ENCODE measurements at regions not wholly inside any gene's neighbourhood (a gene's known extent, or its start where the extent isn't known, plus 50 kb on each side); places are given as distances from the start of the nearest gene placed in this dataset.

- Histone ChIP-seq H3K4me3 (ENCODE audit: low read depth, low read length) (no peak overlapping the region), H3K4me1 (ENCODE audit: control insufficient read depth, insufficient read depth, low read length) (no peaks in the 10 kb centered on the region; the same call in 1 of the 2 replicates), H3K9me3 (ENCODE audit: control insufficient read depth, insufficient read depth, low read depth, low read length) (no peaks in the 10 kb centered on the region), H3K36me3 (ENCODE audit: control insufficient read depth in 2 of 2, insufficient read depth in 1 of 2, low read length in 2 of 2) (no peaks in the 10 kb centered on the region), H3K27ac (ENCODE audit: extremely low read depth, low read depth, low read length) (no peak overlapping the region)
- ChIA-PET CTCF (no interaction called here), POLR2A (no interaction called here)
- TF ChIP-seq BCL11B (tag by site-specific recombination; IDR thresholded peaks at IDR 0.05; ENCODE audit: low read depth) (no peak), ZBTB49 (tag by site-specific recombination; IDR thresholded peaks at IDR 0.05; ENCODE audit: low read depth) (no peak), MYNN (tag by site-specific recombination; IDR thresholded peaks at IDR 0.05; ENCODE audit: borderline replicate concordance) (no peak), ZNF777 (tag by site-specific recombination; IDR thresholded peaks at IDR 0.05; ENCODE audit: borderline replicate concordance) (no peak)
- TF ChIP-seq, protein P1, sequence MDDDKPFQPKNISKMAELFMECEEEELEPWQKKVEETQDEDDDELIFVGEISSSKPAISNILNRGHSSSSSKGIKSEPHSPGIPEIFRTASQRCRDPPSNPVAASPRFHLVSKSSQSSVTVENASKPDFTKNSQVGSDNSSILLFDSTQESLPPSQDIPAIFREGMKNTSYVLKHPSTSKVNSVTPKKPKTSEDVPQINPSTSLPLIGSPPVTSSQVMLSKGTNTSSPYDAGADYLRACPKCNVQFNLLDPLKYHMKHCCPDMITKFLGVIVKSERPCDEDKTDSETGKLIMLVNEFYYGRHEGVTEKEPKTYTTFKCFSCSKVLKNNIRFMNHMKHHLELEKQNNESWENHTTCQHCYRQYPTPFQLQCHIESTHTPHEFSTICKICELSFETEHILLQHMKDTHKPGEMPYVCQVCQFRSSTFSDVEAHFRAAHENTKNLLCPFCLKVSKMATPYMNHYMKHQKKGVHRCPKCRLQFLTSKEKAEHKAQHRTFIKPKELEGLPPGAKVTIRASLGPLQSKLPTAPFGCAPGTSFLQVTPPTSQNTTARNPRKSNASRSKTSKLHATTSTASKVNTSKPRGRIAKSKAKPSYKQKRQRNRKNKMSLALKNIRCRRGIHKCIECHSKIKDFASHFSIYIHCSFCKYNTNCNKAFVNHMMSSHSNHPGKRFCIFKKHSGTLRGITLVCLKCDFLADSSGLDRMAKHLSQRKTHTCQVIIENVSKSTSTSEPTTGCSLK (tag by site-specific recombination; IDR thresholded peaks at IDR 0.05) = no peak
Measured at GRCh38 chr22:49671331-49672013, 156.2 kb downstream of the BRD1 start.

DNA sequence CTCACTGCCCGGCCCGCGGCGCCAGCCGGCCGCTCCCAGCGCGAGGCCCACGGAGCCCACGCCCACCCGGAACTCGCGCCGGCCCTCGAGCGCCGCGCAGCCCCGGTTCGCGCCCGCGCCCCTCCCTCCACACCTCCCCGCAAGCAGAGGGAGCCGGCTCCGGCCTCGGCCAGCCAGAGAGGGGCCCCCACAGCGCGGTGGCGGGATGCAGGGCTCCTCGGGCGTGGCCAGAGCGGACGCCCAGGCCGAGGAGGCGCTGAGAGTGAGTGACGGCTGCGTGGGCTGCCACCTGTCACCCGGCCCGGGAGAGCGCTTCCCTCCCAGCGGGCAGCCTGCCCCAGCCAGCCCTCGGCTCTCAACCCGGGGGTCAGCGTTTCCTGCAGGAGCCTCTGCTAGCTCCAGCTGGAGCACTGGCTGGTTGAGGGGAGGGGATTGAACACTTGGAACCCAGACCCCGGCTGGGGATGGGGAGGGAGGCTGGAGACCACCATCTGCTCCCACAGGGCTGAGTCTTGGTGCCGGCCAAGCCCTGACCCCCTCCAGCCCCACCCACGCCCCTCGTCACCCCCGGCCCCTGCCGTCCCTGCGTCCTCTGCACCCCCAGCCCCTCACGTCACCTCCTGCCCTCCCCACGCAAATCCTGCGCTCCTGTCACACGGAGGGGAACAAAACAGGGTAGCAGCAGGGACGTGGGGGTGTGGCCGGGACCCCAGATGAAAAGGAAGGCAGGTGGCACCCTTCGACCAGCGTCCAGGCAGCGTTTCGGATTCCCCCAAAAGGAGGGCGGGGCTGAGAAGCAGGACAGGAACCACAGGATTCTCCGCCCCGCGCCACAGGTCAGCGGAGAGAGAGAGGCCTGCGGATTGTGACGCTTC, 157.0 kb downstream of the BRD1 start:
- ChIA-PET POLR2A (no interaction called here), CTCF (no interaction called here)
- Histone ChIP-seq H3K9me3 (ENCODE audit: control insufficient read depth, insufficient read depth, low read depth, low read length) (no peaks in the 10 kb centered on the region), H3K4me3 (ENCODE audit: low read depth, low read length) (peak overlapping the region; percentile 4; the same call in 1 of the 2 replicates), H3K36me3 (ENCODE audit: control insufficient read depth in 2 of 2, insufficient read depth in 1 of 2, low read length in 2 of 2) (no peaks in the 10 kb centered on the region), H3K27ac (ENCODE audit: extremely low read depth, low read depth, low read length) (no peak overlapping the region), H3K4me1 (ENCODE audit: control insufficient read depth, insufficient read depth, low read length) (no peaks in the 10 kb centered on the region; the same call in 1 of the 2 replicates)
- TF ChIP-seq ZNF747 (tag by site-specific recombination; IDR thresholded peaks at IDR 0.05) = no peak
- no peak for TF ChIP-seq ZNF768 (tag by site-specific recombination; IDR thresholded peaks at IDR 0.05)
- TF ChIP-seq, protein P2, sequence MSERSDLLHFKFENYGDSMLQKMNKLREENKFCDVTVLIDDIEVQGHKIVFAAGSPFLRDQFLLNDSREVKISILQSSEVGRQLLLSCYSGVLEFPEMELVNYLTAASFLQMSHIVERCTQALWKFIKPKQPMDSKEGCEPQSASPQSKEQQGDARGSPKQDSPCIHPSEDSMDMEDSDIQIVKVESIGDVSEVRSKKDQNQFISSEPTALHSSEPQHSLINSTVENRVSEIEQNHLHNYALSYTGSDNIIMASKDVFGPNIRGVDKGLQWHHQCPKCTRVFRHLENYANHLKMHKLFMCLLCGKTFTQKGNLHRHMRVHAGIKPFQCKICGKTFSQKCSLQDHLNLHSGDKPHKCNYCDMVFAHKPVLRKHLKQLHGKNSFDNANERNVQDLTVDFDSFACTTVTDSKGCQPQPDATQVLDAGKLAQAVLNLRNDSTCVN (tag by site-specific recombination; optimal IDR thresholded peaks at IDR 0.05) = peak; percentile 16
- no peak for TF ChIP-seq ZNF121 (tag by site-specific recombination; IDR thresholded peaks at IDR 0.05)
- no peak for TF ChIP-seq SCRT1 (tag by site-specific recombination; IDR thresholded peaks at IDR 0.05; ENCODE audit: borderline replicate concordance)
- TF ChIP-seq ZBTB8A (tag by site-specific recombination; IDR thresholded peaks at IDR 0.05) = 0 out of 2 replicates have a peak, but pooled peaks have one; percentile 7
- TF ChIP-seq ZBTB20 (tag by site-specific recombination; IDR thresholded peaks at IDR 0.05) = 0 out of 2 replicates have a peak, but pooled peaks have one; percentile 47
- TF ChIP-seq SETDB1 (IDR thresholded peaks at IDR 0.05; ENCODE audit: insufficient read length, low read length) = no peak
- no peak for TF ChIP-seq ZNF514 (tag by site-specific recombination; IDR thresholded peaks at IDR 0.05)
- TF ChIP-seq ZNF645 (tag by site-specific recombination; IDR thresholded peaks at IDR 0.05) = no peak
- peak; percentile 67 for TF ChIP-seq ZFHX2 (tag by site-specific recombination; conservative IDR thresholded peaks at IDR 0.05)
- peak; percentile 68 for TF ChIP-seq GLIS1 (tag by site-specific recombination; IDR thresholded peaks at IDR 0.05)
- peak; percentile 69 for TF ChIP-seq ZIC2 (tag by site-specific recombination; IDR thresholded peaks at IDR 0.05)
- no peak for TF ChIP-seq ZNF132 (tag by site-specific recombination; IDR thresholded peaks at IDR 0.05; ENCODE audit: borderline replicate concordance)
- TF ChIP-seq EGR2 (tag by site-specific recombination; IDR thresholded peaks at IDR 0.05; ENCODE audit: low read depth) = peak; percentile 34; the same call in 1 of the 2 replicates
- TF ChIP-seq FEZF1 (tag by site-specific recombination; IDR thresholded peaks at IDR 0.05) = no peak
- no peak for TF ChIP-seq ZFP69B (tag by site-specific recombination; IDR thresholded peaks at IDR 0.05)
